Large intestine (tissue), 3 donors: ENCODE measurements at regions not wholly inside any gene's neighbourhood (a gene's known extent, or its start where the extent isn't known, plus 50 kb on each side); places are given as distances from the start of the nearest gene placed in this dataset.

Experiments used
- DNase-seq, 2 donors: peaks; one replicate each; pipeline versions ENCODE4 v3.0.0 to v3.0.0-alpha.2; 2013
- H3K27ac ChIP-seq: one replicate; pipeline ENCODE4 v1.5.1; 2013; ENCODE audit warnings: low read length
- H3K27me3 ChIP-seq: 2 replicates; pipeline ENCODE4 v1.6.1; 2013; ENCODE audit warnings: low read length; ENCODE audit not compliant: control insufficient read depth, insufficient read depth
- H3K36me3 ChIP-seq: 2 replicates; pipeline ENCODE4 v1.6.1; 2013; ENCODE audit warnings: low read length; ENCODE audit not compliant: control insufficient read depth, insufficient read depth
- H3K4me1 ChIP-seq: one replicate; pipeline ENCODE4 v1.6.1; 2013; ENCODE audit warnings: low read length; ENCODE audit not compliant: control insufficient read depth, insufficient read depth
- H3K4me3 ChIP-seq: one replicate; pipeline ENCODE4 v1.5.1; 2013; ENCODE audit warnings: low read length
- H3K9me3 ChIP-seq: one replicate; pipeline ENCODE4 v1.6.1; 2013; ENCODE audit warnings: mild to moderate bottlenecking, low read depth, low read length, moderate library complexity; ENCODE audit not compliant: control insufficient read depth
- WGBS: methylation state at CpG from one replicate; pipeline ENCODE4 v1.1.5; 2013; ENCODE audit warnings: low lambda C conversion rate; ENCODE audit not compliant: insufficient coverage; 5-methylcytosine and 5-hydroxymethylcytosine counted together

- peaks cover 3% of the 10 kb centered on the region for H3K4me1 ChIP-seq
- no peaks in the 10 kb centered on the region for H3K27me3 ChIP-seq
- no peaks in the 10 kb centered on the region for H3K9me3 ChIP-seq
- peak in 1 of 2 donors; percentile 26 for DNase-seq
- no peak overlapping the region for H3K27ac ChIP-seq
- H3K36me3 ChIP-seq: no peaks in the 10 kb centered on the region
- no peak overlapping the region for H3K4me3 ChIP-seq
Observed at GRCh38 chr12:89020121-89020480, 332.2 kb downstream of the DUSP6 start.

GRCh38 chr12:89019439-89020120 is 332.7 kb downstream of the DUSP6 start:
- Histone ChIP-seq H3K27ac (no peak overlapping the region), H3K4me3 (peak overlapping the region; percentile 33), H3K36me3 (no peaks in the 10 kb centered on the region), H3K9me3 (no peaks in the 10 kb centered on the region), H3K27me3 (no peaks in the 10 kb centered on the region), H3K4me1 (peaks cover 3% of the 10 kb centered on the region)
- WGBS: 11% methylated on average over 7 of the region's 14 CpGs
- DNase-seq: peak; percentile 78 to 82

GRCh38 chr12:89016970-89017778 is 335.1 kb downstream of the DUSP6 start:
- H3K9me3 ChIP-seq: no peaks in the 10 kb centered on the region
- H3K4me1 ChIP-seq: peaks cover 3% of the 10 kb centered on the region
- WGBS: 2% methylated on average over 5 of the region's 21 CpGs
- H3K27ac ChIP-seq: no peak overlapping the region
- DNase-seq: peak; percentile 29 to 58
- no peaks in the 10 kb centered on the region for H3K27me3 ChIP-seq
- no peak overlapping the region for H3K4me3 ChIP-seq
- no peaks in the 10 kb centered on the region for H3K36me3 ChIP-seq

GRCh38 chr12:89015419-89015818 is 336.9 kb downstream of the DUSP6 start:
- Histone ChIP-seq H3K4me1 (peaks cover 3% of the 10 kb centered on the region), H3K4me3 (no peak overlapping the region), H3K9me3 (no peaks in the 10 kb centered on the region), H3K27me3 (no peaks in the 10 kb centered on the region), H3K27ac (no peak overlapping the region), H3K36me3 (no peaks in the 10 kb centered on the region)
- no peak for DNase-seq
- no CpG with 5 or more reads among the region's 1 CpG for WGBS

- Histone ChIP-seq H3K4me3 (no peak overlapping the region), H3K36me3 (no peaks in the 10 kb centered on the region), H3K27me3 (no peaks in the 10 kb centered on the region), H3K27ac (no peak overlapping the region), H3K9me3 (no peaks in the 10 kb centered on the region), H3K4me1 (peaks cover 3% of the 10 kb centered on the region)
- WGBS: no CpG with 5 or more reads among the region's 2 CpGs
- no peak for DNase-seq
Observed at GRCh38 chr12:88998421-88998820, 353.9 kb downstream of the DUSP6 start.

GRCh38 chr12:88996200-88996788 is 356.0 kb downstream of the DUSP6 start:
- peaks cover 3% of the 10 kb centered on the region for H3K4me1 ChIP-seq
- H3K4me3 ChIP-seq: no peak overlapping the region

GRCh38 chr12:88994971-88995370 is 357.3 kb downstream of the DUSP6 start:
- no peaks in the 10 kb centered on the region for H3K27me3 ChIP-seq
- WGBS: no CpG with 5 or more reads among the region's 1 CpG
- no peak overlapping the region for H3K4me3 ChIP-seq
- no peak for DNase-seq
- no peak overlapping the region for H3K27ac ChIP-seq
- H3K36me3 ChIP-seq: no peaks in the 10 kb centered on the region
- H3K4me1 ChIP-seq: peaks cover under 1% of the 10 kb centered on the region
- no peaks in the 10 kb centered on the region for H3K9me3 ChIP-seq

More at GRCh38 chr12:88996200-88996788, 356.0 kb downstream of the DUSP6 start:
- H3K27ac ChIP-seq: no peak overlapping the region
- no CpG with 5 or more reads among the region's 2 CpGs for WGBS
- H3K36me3 ChIP-seq: no peaks in the 10 kb centered on the region
- H3K27me3 ChIP-seq: no peaks in the 10 kb centered on the region
- H3K9me3 ChIP-seq: no peaks in the 10 kb centered on the region
- DNase-seq: no peak

- Histone ChIP-seq H3K27me3 (no peaks in the 10 kb centered on the region), H3K9me3 (no peaks in the 10 kb centered on the region), H3K4me1 (no peaks in the 10 kb centered on the region), H3K36me3 (no peaks in the 10 kb centered on the region), H3K4me3 (no peak overlapping the region), H3K27ac (no peak overlapping the region)
- no peak for DNase-seq
- no CpG with 5 or more reads among the region's 2 CpGs for WGBS
Observed at GRCh38 chr12:88994537-88994936, 357.8 kb downstream of the DUSP6 start.

- peak; percentile 33 to 45 for DNase-seq
- H3K4me1 ChIP-seq: no peaks in the 10 kb centered on the region
- WGBS: 0% methylated on average over 2 of the region's 3 CpGs
- H3K27me3 ChIP-seq: no peaks in the 10 kb centered on the region
- H3K9me3 ChIP-seq: no peaks in the 10 kb centered on the region
- H3K36me3 ChIP-seq: no peaks in the 10 kb centered on the region
- no peak overlapping the region for H3K4me3 ChIP-seq
- no peak overlapping the region for H3K27ac ChIP-seq
Observed at GRCh38 chr12:88993651-88994050, 358.6 kb downstream of the DUSP6 start.

- H3K36me3 ChIP-seq: no peaks in the 10 kb centered on the region
- no peaks in the 10 kb centered on the region for H3K27me3 ChIP-seq
- no peak overlapping the region for H3K4me3 ChIP-seq
- H3K4me1 ChIP-seq: no peaks in the 10 kb centered on the region
- no peak for DNase-seq
- 84% methylated on average over 4 of the region's 5 CpGs for WGBS
- no peaks in the 10 kb centered on the region for H3K9me3 ChIP-seq
- no peak overlapping the region for H3K27ac ChIP-seq
Observed at GRCh38 chr12:88986056-88986455, 366.2 kb downstream of the DUSP6 start.
